ENCODE measurements at regions not wholly inside any gene's neighbourhood (a gene's known extent, or its start where the extent isn't known, plus 50 kb on each side); places are given as distances from the start of the nearest gene placed in this dataset.

GRCh38 chr10:78169214-78169613, 135.6 kb downstream of the RPS24 start:
- DNase-seq (no peak), ATAC-seq (no peak)
- Mint-ChIP-seq H3K27ac (no peak overlapping the region), H3K4me3 (peak overlapping the region in 1 of 10 donors; percentile 11), H3K4me1 (no peaks in the 10 kb centered on the region), H3K36me3 (no peaks in the 10 kb centered on the region), H3K9me3 (no peaks in the 10 kb centered on the region), H3K27me3 (peaks cover 0 to 4% (median 3%) of the 10 kb centered on the region in 5 donors)
- H3K4me1 ChIP-seq (ENCODE audit: control insufficient read depth in 2 of 2, insufficient read depth in 2 of 2, low read length in 2 of 2) = no peaks in the 10 kb centered on the region
- H3K36me3 ChIP-seq (ENCODE audit: control insufficient read depth in 2 of 3, insufficient read depth in 3 of 3, low read length in 3 of 3) = no peaks in the 10 kb centered on the region
- no peaks in the 10 kb centered on the region for H3K9me3 ChIP-seq (ENCODE audit: control insufficient read depth in 2 of 3, low read length in 3 of 3)
- CTCF ChIA-PET = no interaction called here
- intact Hi-C loops (cut with micrococcal nuclease) = no loop called here
- POLR2A ChIA-PET = no interaction called here
- no peak overlapping the region for H3K27ac ChIP-seq (ENCODE audit: low read depth, low read length)
- H3K27me3 ChIP-seq (ENCODE audit: control insufficient read depth in 2 of 2, insufficient read depth in 2 of 2, low read length in 2 of 2) = no peaks in the 10 kb centered on the region
- H3K4me3 ChIP-seq (ENCODE audit: low read length) = no peak overlapping the region

- peaks cover 0 to 4% (median 3%) of the 10 kb centered on the region in 5 donors for H3K27me3 Mint-ChIP-seq
- intact Hi-C loops (cut with micrococcal nuclease) = no loop called here
- H3K27ac ChIP-seq (ENCODE audit: low read depth, low read length) = no peak overlapping the region
- H3K27me3 ChIP-seq (ENCODE audit: control insufficient read depth in 2 of 2, insufficient read depth in 2 of 2, low read length in 2 of 2) = no peaks in the 10 kb centered on the region
- no peaks in the 10 kb centered on the region for H3K9me3 ChIP-seq (ENCODE audit: control insufficient read depth in 2 of 3, low read length in 3 of 3)
- CTCF ChIA-PET = no interaction called here
- no peaks in the 10 kb centered on the region for H3K36me3 Mint-ChIP-seq
- no peaks in the 10 kb centered on the region for H3K9me3 Mint-ChIP-seq
- no peaks in the 10 kb centered on the region for H3K4me1 ChIP-seq (ENCODE audit: control insufficient read depth in 2 of 2, insufficient read depth in 2 of 2, low read length in 2 of 2)
- DNase-seq = no peak
- no peak overlapping the region for H3K27ac Mint-ChIP-seq
- no peak overlapping the region for H3K4me3 Mint-ChIP-seq
- H3K36me3 ChIP-seq (ENCODE audit: control insufficient read depth in 2 of 3, insufficient read depth in 3 of 3, low read length in 3 of 3) = no peaks in the 10 kb centered on the region
- ATAC-seq = no peak
- no peak overlapping the region for H3K4me3 ChIP-seq (ENCODE audit: low read length)
- H3K4me1 Mint-ChIP-seq = no peaks in the 10 kb centered on the region
- POLR2A ChIA-PET = no interaction called here
These were observed 136.4 kb downstream of the RPS24 start for GRCh38 chr10:78170026-78170475.

- ATAC-seq (no peak), DNase-seq (no peak)
- no peaks in the 10 kb centered on the region for H3K9me3 ChIP-seq (ENCODE audit: control insufficient read depth in 2 of 3, low read length in 3 of 3)
- Mint-ChIP-seq H3K27me3 (peaks cover 0 to 4% (median 3%) of the 10 kb centered on the region in 5 donors), H3K9me3 (no peaks in the 10 kb centered on the region), H3K27ac (no peak overlapping the region), H3K4me1 (no peaks in the 10 kb centered on the region), H3K36me3 (no peaks in the 10 kb centered on the region), H3K4me3 (no peak overlapping the region)
- H3K27ac ChIP-seq (ENCODE audit: low read depth, low read length) = no peak overlapping the region
- intact Hi-C loops (cut with micrococcal nuclease) = no loop called here
- no peak overlapping the region for H3K4me3 ChIP-seq (ENCODE audit: low read length)
- no peaks in the 10 kb centered on the region for H3K36me3 ChIP-seq (ENCODE audit: control insufficient read depth in 2 of 3, insufficient read depth in 3 of 3, low read length in 3 of 3)
- H3K4me1 ChIP-seq (ENCODE audit: control insufficient read depth in 2 of 2, insufficient read depth in 2 of 2, low read length in 2 of 2) = no peaks in the 10 kb centered on the region
- H3K27me3 ChIP-seq (ENCODE audit: control insufficient read depth in 2 of 2, insufficient read depth in 2 of 2, low read length in 2 of 2) = no peaks in the 10 kb centered on the region
- CTCF ChIA-PET = no interaction called here
- POLR2A ChIA-PET = no interaction called here
These were observed 138.2 kb downstream of the RPS24 start for GRCh38 chr10:78171633-78172400.

- Histone ChIP-seq H3K36me3 (ENCODE audit: control insufficient read depth in 2 of 3, insufficient read depth in 3 of 3, low read length in 3 of 3) (no peaks in the 10 kb centered on the region), H3K4me1 (ENCODE audit: control insufficient read depth in 2 of 2, insufficient read depth in 2 of 2, low read length in 2 of 2) (no peaks in the 10 kb centered on the region), H3K27ac (ENCODE audit: low read depth, low read length) (no peak overlapping the region), H3K4me3 (ENCODE audit: low read length) (no peak overlapping the region), H3K9me3 (ENCODE audit: control insufficient read depth in 2 of 3, low read length in 3 of 3) (no peaks in the 10 kb centered on the region), H3K27me3 (ENCODE audit: control insufficient read depth in 2 of 2, insufficient read depth in 2 of 2, low read length in 2 of 2) (no peaks in the 10 kb centered on the region)
- Mint-ChIP-seq H3K4me3 (no peak overlapping the region), H3K9me3 (no peaks in the 10 kb centered on the region), H3K27ac (no peak overlapping the region), H3K36me3 (no peaks in the 10 kb centered on the region), H3K4me1 (no peaks in the 10 kb centered on the region), H3K27me3 (peaks cover 0 to 4% (median 0%) of the 10 kb centered on the region in 5 donors)
- ATAC-seq (no peak), DNase-seq (no peak)
- intact Hi-C loops (cut with micrococcal nuclease) = no loop called here
- POLR2A ChIA-PET = no interaction called here
- CTCF ChIA-PET = no interaction called here
These were observed 139.8 kb downstream of the RPS24 start for GRCh38 chr10:78173360-78174015.

GRCh38 chr10:78175444-78176015, 141.9 kb downstream of the RPS24 start:
- DNase-seq (no peak), ATAC-seq (no peak)
- CTCF ChIA-PET = no interaction called here
- Mint-ChIP-seq H3K36me3 (no peaks in the 10 kb centered on the region), H3K9me3 (no peaks in the 10 kb centered on the region), H3K4me1 (peaks cover 0 to under 1% (median 0%) of the 10 kb centered on the region in 7 donors), H3K27ac (no peak overlapping the region), H3K27me3 (peaks cover 0 to 3% (median 0%) of the 10 kb centered on the region in 5 donors), H3K4me3 (no peak overlapping the region)
- POLR2A ChIA-PET = no interaction called here
- no peak overlapping the region for H3K27ac ChIP-seq (ENCODE audit: low read depth, low read length)
- no peak overlapping the region for H3K4me3 ChIP-seq (ENCODE audit: low read length)
- H3K36me3 ChIP-seq (ENCODE audit: control insufficient read depth in 2 of 3, insufficient read depth in 3 of 3, low read length in 3 of 3) = no peaks in the 10 kb centered on the region
- intact Hi-C loops (cut with micrococcal nuclease) = no loop called here
- H3K9me3 ChIP-seq (ENCODE audit: control insufficient read depth in 2 of 3, low read length in 3 of 3) = no peaks in the 10 kb centered on the region
- no peaks in the 10 kb centered on the region for H3K4me1 ChIP-seq (ENCODE audit: control insufficient read depth in 2 of 2, insufficient read depth in 2 of 2, low read length in 2 of 2)
- no peaks in the 10 kb centered on the region for H3K27me3 ChIP-seq (ENCODE audit: control insufficient read depth in 2 of 2, insufficient read depth in 2 of 2, low read length in 2 of 2)

GRCh38 chr10:78176320-78177317, 143.0 kb downstream of the RPS24 start:
- Mint-ChIP-seq H3K4me1 (peaks cover 0 to 2% (median 0%) of the 10 kb centered on the region in 7 donors), H3K36me3 (no peaks in the 10 kb centered on the region), H3K27me3 (peaks cover 0 to 2% (median 0%) of the 10 kb centered on the region in 5 donors), H3K4me3 (no peak overlapping the region), H3K9me3 (no peaks in the 10 kb centered on the region), H3K27ac (no peak overlapping the region)
- ATAC-seq (no peak), DNase-seq (no peak)
- Histone ChIP-seq H3K36me3 (ENCODE audit: control insufficient read depth in 2 of 3, insufficient read depth in 3 of 3, low read length in 3 of 3) (no peaks in the 10 kb centered on the region), H3K4me3 (ENCODE audit: low read length) (no peak overlapping the region), H3K27me3 (ENCODE audit: control insufficient read depth in 2 of 2, insufficient read depth in 2 of 2, low read length in 2 of 2) (no peaks in the 10 kb centered on the region), H3K4me1 (ENCODE audit: control insufficient read depth in 2 of 2, insufficient read depth in 2 of 2, low read length in 2 of 2) (no peaks in the 10 kb centered on the region), H3K27ac (ENCODE audit: low read depth, low read length) (no peak overlapping the region), H3K9me3 (ENCODE audit: control insufficient read depth in 2 of 3, low read length in 3 of 3) (no peaks in the 10 kb centered on the region)
- CTCF ChIA-PET = no interaction called here
- POLR2A ChIA-PET = no interaction called here
- intact Hi-C loops (cut with micrococcal nuclease) = no loop called here

Measured in naive thymus-derived CD4-positive, alpha-beta T cell (primary cell).